Thymus (tissue), 11 donors: ENCODE measurements at regions not wholly inside any gene's neighbourhood (a gene's known extent, or its start where the extent isn't known, plus 50 kb on each side); places are given as distances from the start of the nearest gene placed in this dataset.

Experiments
- DNase-seq, 9 donors: peaks; one replicate each; pipeline ENCODE4 v3.0.0-alpha.2; 2013; ENCODE audit warnings: low spot score in 9 of 9, low read depth in 6 of 9, missing footprints in 1 of 9
- H3K27ac ChIP-seq, 2 donors: one replicate each; pipeline ENCODE4 v1.5.1; 2013; ENCODE audit warnings: control low read depth in 1 of 2, low read depth in 1 of 2, low read length in 1 of 2, mild to moderate bottlenecking in 1 of 2, moderate library complexity in 1 of 2
- H3K27me3 ChIP-seq, 2 donors: one replicate each; pipeline ENCODE4 v1.5.1; 2013; ENCODE audit warnings: low read length in 1 of 2; ENCODE audit not compliant: control insufficient read depth in 2 of 2, insufficient read depth in 1 of 2
- H3K36me3 ChIP-seq, 2 donors: one replicate each; pipeline ENCODE4 v1.5.1; 2013; ENCODE audit warnings: low read length in 1 of 2, mild to moderate bottlenecking in 1 of 2, moderate library complexity in 1 of 2; ENCODE audit not compliant: control insufficient read depth in 2 of 2, insufficient read depth in 2 of 2
- H3K4me1 ChIP-seq, 2 donors: one replicate each; pipeline ENCODE4 v1.5.1; 2013; ENCODE audit warnings: low read length in 2 of 2; ENCODE audit not compliant: control insufficient read depth in 2 of 2, insufficient read depth in 2 of 2
- H3K4me3 ChIP-seq, 2 donors: one replicate each; pipeline ENCODE4 v1.5.1; 2013; ENCODE audit warnings: low read length in 2 of 2, control low read depth in 1 of 2, mild to moderate bottlenecking in 1 of 2
- H3K9me3 ChIP-seq, 2 donors: one replicate each; pipeline ENCODE4 v1.5.1; 2013; ENCODE audit warnings: low read length in 1 of 2, mild to moderate bottlenecking in 1 of 2; ENCODE audit not compliant: control insufficient read depth in 2 of 2, insufficient read depth in 1 of 2
- WGBS: extraction: QIAGEN DNeasy Blood & Tissue Kit; methylation state at CpG from one replicate; pipeline ENCODE4 v1.1.7; 2013; 5-methylcytosine and 5-hydroxymethylcytosine counted together
- donor health status: healthy.

- no peak for DNase-seq
- Histone ChIP-seq H3K9me3 (no peaks in the 10 kb centered on the region), H3K27ac (no peak overlapping the region), H3K4me3 (no peak overlapping the region), H3K4me1 (no peaks in the 10 kb centered on the region), H3K27me3 (no peaks in the 10 kb centered on the region), H3K36me3 (no peaks in the 10 kb centered on the region)
- 96% methylated on average over 3 of the region's 3 CpGs for WGBS
These were observed 317.8 kb downstream of the RPS4Y2 start for GRCh38 chrY:21073641-21074260.

DNA sequence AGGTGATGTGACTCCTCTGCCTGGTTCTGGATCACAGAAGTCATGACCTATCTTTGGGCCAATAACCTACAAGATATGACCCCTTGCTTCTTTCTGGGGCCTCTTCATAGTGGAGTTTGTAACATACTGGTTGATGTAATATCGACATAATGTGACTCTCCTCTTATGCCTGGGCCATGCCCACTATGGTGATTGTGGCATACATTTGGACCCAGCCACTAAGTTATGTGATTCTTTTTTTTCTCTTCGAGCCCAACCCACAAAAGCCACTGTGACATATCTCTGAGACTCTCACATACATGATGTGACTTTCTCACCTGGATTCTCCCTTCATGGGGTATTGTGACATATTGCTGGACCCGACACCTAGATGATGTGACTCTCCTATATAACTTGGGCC is 319.8 kb downstream of the RPS4Y2 start:
- Histone ChIP-seq H3K36me3 (no peaks in the 10 kb centered on the region), H3K4me1 (peaks cover 0 to 3% of the 10 kb centered on the region in 2 donors), H3K9me3 (no peaks in the 10 kb centered on the region), H3K4me3 (no peak overlapping the region), H3K27me3 (no peaks in the 10 kb centered on the region), H3K27ac (no peak overlapping the region)
- WGBS: 94% methylated on average over 3 of the region's 3 CpGs
- DNase-seq: no peak

DNA sequence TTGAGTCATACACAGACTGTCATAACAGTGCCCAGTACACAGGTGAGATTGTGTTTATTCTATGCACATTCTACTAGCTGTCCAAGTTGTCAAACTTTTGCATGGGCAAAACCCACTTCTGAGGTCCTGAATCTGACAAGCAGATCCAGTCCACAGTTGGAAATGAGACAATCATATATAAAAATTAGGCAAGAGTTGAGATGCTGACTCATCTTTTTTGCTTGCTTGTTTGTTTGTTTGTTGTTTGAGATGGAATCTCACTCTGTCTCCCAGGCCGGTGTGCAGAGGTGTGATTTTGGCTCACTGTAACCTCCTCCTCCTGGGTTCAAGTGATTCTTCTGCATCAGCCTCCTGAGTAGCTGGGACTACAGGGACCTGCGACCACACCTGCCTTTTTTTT is 323.8 kb downstream of the RPS4Y2 start:
- WGBS: 50% methylated on average over 2 of the region's 2 CpGs
- DNase-seq: no peak
- H3K4me3 ChIP-seq: no peak overlapping the region
- H3K27me3 ChIP-seq: no peaks in the 10 kb centered on the region
- H3K27ac ChIP-seq: no peak overlapping the region
- no peaks in the 10 kb centered on the region for H3K9me3 ChIP-seq
- H3K36me3 ChIP-seq: no peaks in the 10 kb centered on the region
- peaks cover 0 to 3% of the 10 kb centered on the region in 2 donors for H3K4me1 ChIP-seq

DNA sequence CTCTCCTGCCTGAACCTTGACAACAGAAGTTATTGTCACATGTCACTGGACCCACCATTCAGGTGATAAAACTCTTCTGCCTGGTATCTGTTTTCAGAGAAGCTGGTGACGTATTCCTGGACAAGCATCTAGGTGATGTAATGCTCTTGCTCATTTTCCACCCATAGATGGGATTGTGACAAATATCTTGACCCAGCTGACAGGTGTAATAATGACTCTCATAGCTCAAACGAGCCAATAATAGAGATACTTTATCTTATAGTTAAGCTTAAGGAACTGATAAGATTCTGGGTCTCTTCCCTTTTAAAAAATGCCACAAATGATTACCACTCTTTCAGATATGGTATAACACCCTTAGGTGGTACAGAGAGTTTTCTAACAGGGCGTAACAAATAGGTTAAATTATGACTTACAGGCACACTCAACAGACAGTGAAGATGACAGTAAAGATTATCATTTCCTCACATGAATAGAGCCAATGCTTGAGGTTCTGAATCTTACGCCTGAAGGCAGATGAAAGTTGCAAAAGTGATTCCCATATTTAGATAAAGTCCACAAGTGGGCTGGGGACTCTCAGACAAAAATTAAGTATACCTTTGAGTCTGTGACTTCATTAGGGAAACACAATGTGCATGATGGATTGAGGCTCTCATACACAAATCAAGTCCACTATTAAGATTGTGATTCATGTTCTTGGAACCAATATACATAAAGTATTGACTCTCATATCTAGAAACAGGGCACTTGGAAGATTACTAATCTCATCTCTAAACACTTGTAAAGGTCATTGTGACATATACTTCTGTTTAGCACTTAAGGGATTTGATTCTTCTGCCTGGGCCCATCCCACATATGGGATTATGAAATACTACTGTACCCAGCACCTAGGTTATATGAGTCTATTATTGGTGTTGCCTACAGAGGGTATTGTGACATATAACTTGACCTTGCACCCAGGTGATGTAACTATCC is 326.0 kb downstream of the RPS4Y2 start:
- no peaks in the 10 kb centered on the region for H3K27me3 ChIP-seq
- 89% methylated on average over 4 of the region's 4 CpGs for WGBS
- H3K27ac ChIP-seq: no peak overlapping the region
- DNase-seq: no peak
- peaks cover 0 to 3% of the 10 kb centered on the region in 2 donors for H3K4me1 ChIP-seq
- no peaks in the 10 kb centered on the region for H3K9me3 ChIP-seq
- no peaks in the 10 kb centered on the region for H3K36me3 ChIP-seq
- H3K4me3 ChIP-seq: no peak overlapping the region

DNA sequence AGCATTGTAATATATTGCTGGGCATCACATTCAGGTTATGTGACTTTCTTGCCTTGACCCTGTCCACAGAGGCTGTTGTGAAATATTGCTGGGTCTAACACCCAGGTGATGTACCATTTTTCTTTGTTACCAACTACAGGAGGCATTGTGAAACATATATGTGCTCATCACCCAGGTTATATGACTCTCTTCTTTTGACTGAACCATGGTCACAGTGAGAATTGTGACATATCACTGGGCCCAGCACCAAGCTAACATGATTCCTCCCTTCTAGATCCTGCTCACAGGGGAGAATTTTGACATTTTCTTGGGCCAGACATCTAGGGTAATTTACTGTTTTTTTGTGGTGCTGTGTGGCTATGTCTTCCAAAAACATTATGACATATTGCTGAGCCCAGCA is 326.7 kb downstream of the RPS4Y2 start:
- H3K9me3 ChIP-seq: no peaks in the 10 kb centered on the region
- no peaks in the 10 kb centered on the region for H3K27me3 ChIP-seq
- H3K4me3 ChIP-seq: no peak overlapping the region
- H3K4me1 ChIP-seq: peaks cover 0 to 3% of the 10 kb centered on the region in 2 donors
- H3K27ac ChIP-seq: no peak overlapping the region
- DNase-seq: no peak
- H3K36me3 ChIP-seq: no peaks in the 10 kb centered on the region

DNA sequence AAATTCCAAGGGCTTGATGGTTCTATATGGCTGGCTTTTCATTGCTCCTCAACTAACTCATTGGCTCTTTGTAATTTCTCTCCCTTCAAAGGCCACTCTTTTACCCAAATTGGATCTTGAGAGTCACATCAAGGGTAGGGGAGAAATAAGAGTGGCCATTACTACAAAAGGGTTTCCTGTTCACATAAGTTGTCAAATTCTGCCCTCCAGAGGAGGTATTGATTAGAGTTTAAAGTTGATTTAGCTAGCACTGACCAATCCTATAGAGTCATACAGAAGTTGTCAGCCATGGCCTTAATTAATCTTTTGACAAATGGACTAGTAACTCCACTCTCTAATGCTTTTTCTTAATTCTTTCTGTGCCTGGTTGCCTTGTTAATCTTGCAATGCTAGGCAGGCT is 336.0 kb downstream of the RPS4Y2 start:
- H3K4me3 ChIP-seq: no peak overlapping the region
- no peaks in the 10 kb centered on the region for H3K9me3 ChIP-seq
- no peak overlapping the region for H3K27ac ChIP-seq
- no peak for DNase-seq
- no peaks in the 10 kb centered on the region for H3K36me3 ChIP-seq
- no peaks in the 10 kb centered on the region for H3K4me1 ChIP-seq
- H3K27me3 ChIP-seq: no peaks in the 10 kb centered on the region

- Histone ChIP-seq H3K4me3 (no peak overlapping the region), H3K9me3 (no peaks in the 10 kb centered on the region), H3K36me3 (no peaks in the 10 kb centered on the region), H3K4me1 (no peaks in the 10 kb centered on the region), H3K27me3 (no peaks in the 10 kb centered on the region), H3K27ac (no peak overlapping the region)
- WGBS: 91% methylated on average over 2 of the region's 2 CpGs
- DNase-seq: no peak
These were observed 346.6 kb downstream of the RPS4Y2 start for GRCh38 chrY:21102507-21102906.

GRCh38 chrY:21103885-21104284 is 348.0 kb downstream of the RPS4Y2 start:
- 97% methylated on average over 2 of the region's 2 CpGs for WGBS
- no peak for DNase-seq
- H3K27me3 ChIP-seq: no peaks in the 10 kb centered on the region
- no peaks in the 10 kb centered on the region for H3K9me3 ChIP-seq
- H3K4me3 ChIP-seq: no peak overlapping the region
- no peaks in the 10 kb centered on the region for H3K4me1 ChIP-seq
- no peaks in the 10 kb centered on the region for H3K36me3 ChIP-seq
- H3K27ac ChIP-seq: no peak overlapping the region

DNA sequence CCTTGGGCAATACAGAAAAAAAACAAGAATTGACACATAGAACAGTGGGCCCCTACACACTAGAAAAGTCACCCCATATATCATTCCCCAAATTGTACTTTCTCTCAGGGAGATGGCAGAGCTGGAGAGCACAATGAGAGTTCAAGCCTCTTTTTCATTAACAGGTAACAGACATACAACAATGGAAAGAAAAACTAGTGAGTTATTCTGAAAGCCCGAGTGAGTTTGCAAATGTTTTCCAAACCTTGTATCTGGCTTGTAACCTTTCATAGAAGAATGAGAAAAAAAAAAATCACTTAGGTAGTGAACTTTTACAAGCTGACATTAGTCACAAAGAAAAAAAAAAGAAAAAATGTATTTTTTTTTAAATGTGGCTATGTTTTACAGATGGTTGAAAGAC is 349.6 kb downstream of the RPS4Y2 start:
- H3K27me3 ChIP-seq: no peaks in the 10 kb centered on the region
- H3K4me1 ChIP-seq: no peaks in the 10 kb centered on the region
- H3K9me3 ChIP-seq: no peaks in the 10 kb centered on the region
- WGBS: 86% methylated on average over 1 of the region's 1 CpG
- DNase-seq: no peak
- H3K27ac ChIP-seq: no peak overlapping the region
- H3K4me3 ChIP-seq: no peak overlapping the region
- no peaks in the 10 kb centered on the region for H3K36me3 ChIP-seq
